Ovary (tissue), 7 donors: ENCODE measurements at regions not wholly inside any gene's neighbourhood (a gene's known extent, or its start where the extent isn't known, plus 50 kb on each side); places are given as distances from the start of the nearest gene placed in this dataset.

ENCODE experiments used
- DNase-seq, 5 donors: peaks; one replicate each; pipeline ENCODE4 v3.0.0-alpha.2; 2019 to 2020
- H3K27ac ChIP-seq, 2 donors: fragments of 200-600 bp; one replicate each; pipeline versions ENCODE4 v1.5.1 to v1.8.0; 2019 to 2022
- H3K27me3 ChIP-seq: fragments of 200-600 bp; one replicate; pipeline ENCODE4 v1.8.0; 2022
- H3K36me3 ChIP-seq: fragments of 200-600 bp; sonication (generic); one replicate; pipeline ENCODE4 v1.5.1; 2019
- H3K4me1 ChIP-seq: one replicate; pipeline ENCODE4 v1.8.1; 2013; ENCODE audit warnings: mild to moderate bottlenecking, moderate library complexity; ENCODE audit not compliant: insufficient read depth
- H3K4me3 ChIP-seq: fragments of 200-600 bp; sonication (generic); one replicate; pipeline ENCODE4 v1.5.1; 2017
- H3K9me3 ChIP-seq, 2 donors: fragments of 200-600 bp in 1 of 2; sonication (generic) in 1 of 2; one replicate each; pipeline versions ENCODE4 v1.5.1 to v1.8.1; 2013 to 2019; ENCODE audit warnings: mild to moderate bottlenecking in 1 of 2, moderate library complexity in 1 of 2
- CTCF ChIP-seq, 3 donors: fragments of 450-650 bp in 2 of 3; fragments of 200-600 bp in 1 of 3; IDR thresholded peaks; one replicate each; pipeline versions ENCODE4 v1.5.1 to v1.8.0; 2016 to 2022; ENCODE audit warnings: antibody characterized with exemption in 3 of 3, mild to moderate bottlenecking in 1 of 3
- EP300 ChIP-seq: sonication (generic); formaldehyde crosslinking; IDR thresholded peaks from one replicate; pipeline ENCODE4 v1.6.1; 2017; ENCODE audit warnings: antibody characterized with exemption
- POLR2A ChIP-seq: fragments of 450-650 bp; IDR thresholded peaks from one replicate; pipeline ENCODE4 v1.6.1; 2017; ENCODE audit warnings: antibody characterized with exemption, mild to moderate bottlenecking, moderate library complexity
- WGBS, 3 donors: extraction: QIAGEN DNeasy Blood & Tissue Kit in 1 of 3; methylation state at CpG; one replicate each; pipeline versions ENCODE4 v1.1.5 to v1.1.7; 2013 to 2017; 5-methylcytosine and 5-hydroxymethylcytosine counted together
- intact Hi-C, 4 donors: fragments of 100-400 bp; cut with DNase I; formaldehyde crosslinking; loops; one replicate each; pipeline versions ENCODE4 v1.11.0 to v1.15.1; 2022 to 2023
- donor health status: DM: no; HTN: no; CAD: no; lungs with moderate emphysema.
- donor health status: DM: no; HTN: no; CAD: no.
- donor health status: Bipolar disorder and iron deficiency.
- donor health status: DM: no; HTN: no; CAD: no.
- donor health status: DM: yes; HTN: yes; CAD: no.

GRCh38 chr4:31086756-31087330, 366.7 kb downstream of the PCDH7 start:
- Histone ChIP-seq H3K4me3 (no peak overlapping the region), H3K27me3 (no peaks in the 10 kb centered on the region), H3K36me3 (no peaks in the 10 kb centered on the region), H3K4me1 (no peaks in the 10 kb centered on the region), H3K27ac (no peak overlapping the region), H3K9me3 (no peaks in the 10 kb centered on the region)
- 79 to 84% (median 82%) methylated on average over 3 of the region's 3 CpGs for WGBS, 3 donors
- TF ChIP-seq CTCF (IDR thresholded peaks at IDR 0.05) = no peak
- no peak for TF ChIP-seq POLR2A
- TF ChIP-seq EP300 = no peak
- intact Hi-C loops = no loop called here
- no peak for DNase-seq

GRCh38 chr4:31088600-31089230, 368.5 kb downstream of the PCDH7 start:
- Histone ChIP-seq H3K4me1 (no peaks in the 10 kb centered on the region), H3K9me3 (no peaks in the 10 kb centered on the region), H3K4me3 (no peak overlapping the region), H3K36me3 (no peaks in the 10 kb centered on the region), H3K27me3 (no peaks in the 10 kb centered on the region), H3K27ac (no peak overlapping the region)
- no peak for DNase-seq
- TF ChIP-seq EP300 (no peak), POLR2A (no peak), CTCF (IDR thresholded peaks at IDR 0.05) (no peak)
- WGBS, 3 donors = 11 to 27% (median 11%) methylated on average over 3 of the region's 3 CpGs
- intact Hi-C loops = no loop called here

GRCh38 chr4:31089815-31090214, 369.6 kb downstream of the PCDH7 start:
- Histone ChIP-seq H3K9me3 (no peaks in the 10 kb centered on the region), H3K27me3 (no peaks in the 10 kb centered on the region), H3K27ac (no peak overlapping the region), H3K4me3 (no peak overlapping the region), H3K4me1 (peaks cover 2% of the 10 kb centered on the region), H3K36me3 (no peaks in the 10 kb centered on the region)
- TF ChIP-seq CTCF (IDR thresholded peaks at IDR 0.05) (no peak), EP300 (no peak), POLR2A (no peak)
- no peak for DNase-seq
- intact Hi-C loops = no loop called here
- 84 to 90% (median 90%) methylated on average over 6 of the region's 6 CpGs for WGBS, 3 donors

- intact Hi-C loops = no loop called here
- 46 to 61% (median 49%) methylated on average over 2 of the region's 2 CpGs for WGBS, 3 donors
These were observed 374.3 kb downstream of the PCDH7 start for GRCh38 chr4:31094474-31094873.

More at GRCh38 chr4:31094474-31094873, 374.3 kb downstream of the PCDH7 start:
- Histone ChIP-seq H3K4me3 (no peak overlapping the region), H3K4me1 (peaks cover 2% of the 10 kb centered on the region), H3K36me3 (no peaks in the 10 kb centered on the region), H3K27me3 (no peaks in the 10 kb centered on the region), H3K27ac (no peak overlapping the region), H3K9me3 (no peaks in the 10 kb centered on the region)
- TF ChIP-seq EP300 = no peak
- no peak for TF ChIP-seq CTCF (IDR thresholded peaks at IDR 0.05)
- no peak for TF ChIP-seq POLR2A
- no peak for DNase-seq
